ENCODE measurements at regions not wholly inside any gene's neighbourhood (a gene's known extent, or its start where the extent isn't known, plus 50 kb on each side); places are given as distances from the start of the nearest gene placed in this dataset.
"Not testable (repeated sequence)": the region's sequence is repeated elsewhere in the genome, so short reads cannot be mapped to it uniquely, and the experiment has no call there.

- WGBS, 2 donors, result 95% methylated on average over 2 of the region's 2 CpGs
- TF ChIP-seq POLR2A (IDR thresholded peaks at IDR 0.05), result no peak
- TF ChIP-seq CTCF (IDR thresholded peaks at IDR 0.05), result no peak
- TF ChIP-seq EP300 (IDR thresholded peaks at IDR 0.05), result no peak
- TF ChIP-seq POLR2AphosphoS5 (IDR thresholded peaks at IDR 0.05), result no peak
- ATAC-seq (ENCODE audit: low FRiP score in 2 of 2), result no peak
Measured at GRCh38 chr4:134848681-134849080, 647.1 kb upstream of the PABPC4L start.

GRCh38 chr4:134830741-134831140, 629.2 kb upstream of the PABPC4L start:
- not testable (repeated sequence) for DNase-seq; H3K9me3 ChIP-seq; H3K4me1 ChIP-seq; H3K36me3 ChIP-seq; ATAC-seq (ENCODE audit: low FRiP score in 2 of 2); H3K27ac ChIP-seq; H3K27me3 ChIP-seq; H3K4me3 ChIP-seq
- WGBS, 2 donors, result 94 to 95% methylated on average over 7 of the region's 7 CpGs

More at GRCh38 chr4:134848681-134849080, 647.1 kb upstream of the PABPC4L start:
- Histone ChIP-seq H3K4me1 (no peaks in the 10 kb centered on the region), H3K27ac (no peak overlapping the region), H3K4me3 (no peak overlapping the region), H3K36me3 (no peaks in the 10 kb centered on the region), H3K27me3 (no peaks in the 10 kb centered on the region), H3K9me3 (no peaks in the 10 kb centered on the region)
- no peak for DNase-seq

GRCh38 chr4:134812611-134813010, 611.0 kb upstream of the PABPC4L start:
- H3K4me3 ChIP-seq, result no peak overlapping the region
- no peaks in the 10 kb centered on the region for H3K36me3 ChIP-seq
- TF ChIP-seq POLR2AphosphoS5 (IDR thresholded peaks at IDR 0.05) (no peak), CTCF (IDR thresholded peaks at IDR 0.05) (no peak), EP300 (IDR thresholded peaks at IDR 0.05) (no peak)
- WGBS, 2 donors, result 80 to 84% methylated on average over 3 of the region's 3 CpGs
- H3K9me3 ChIP-seq, result peaks cover 0 to 7% (median 3%) of the 10 kb centered on the region in 4 donors
- no peaks in the 10 kb centered on the region for H3K4me1 ChIP-seq
- no peaks in the 10 kb centered on the region for H3K27me3 ChIP-seq
- DNase-seq (no peak), ATAC-seq (ENCODE audit: low FRiP score in 2 of 2) (no peak)
- no peak overlapping the region for H3K27ac ChIP-seq

GRCh38 chr4:134807231-134807745, 605.7 kb upstream of the PABPC4L start:
- Histone ChIP-seq H3K4me3 (no peak overlapping the region), H3K27me3 (no peaks in the 10 kb centered on the region), H3K4me1 (no peaks in the 10 kb centered on the region), H3K27ac (no peak overlapping the region), H3K36me3 (no peaks in the 10 kb centered on the region), H3K9me3 (no peaks in the 10 kb centered on the region)
- TF ChIP-seq EP300 (IDR thresholded peaks at IDR 0.05), result no peak
- TF ChIP-seq POLR2AphosphoS5 (IDR thresholded peaks at IDR 0.05), result no peak
- no peak for TF ChIP-seq POLR2A (IDR thresholded peaks at IDR 0.05)
- no peak for TF ChIP-seq CTCF (IDR thresholded peaks at IDR 0.05)
- WGBS, 2 donors, result 36 to 48% methylated on average over 3 of the region's 3 CpGs
- no peak for ATAC-seq (ENCODE audit: low FRiP score in 2 of 2)
- DNase-seq, result no peak

- no peak overlapping the region for H3K27ac ChIP-seq
- no peaks in the 10 kb centered on the region for H3K27me3 ChIP-seq
- no peaks in the 10 kb centered on the region for H3K36me3 ChIP-seq
- no peak overlapping the region for H3K4me3 ChIP-seq
- TF ChIP-seq POLR2AphosphoS5 (IDR thresholded peaks at IDR 0.05) (no peak), POLR2A (IDR thresholded peaks at IDR 0.05) (no peak), CTCF (IDR thresholded peaks at IDR 0.05) (no peak), EP300 (IDR thresholded peaks at IDR 0.05) (no peak)
- DNase-seq, result no peak
- 89 to 93% methylated on average over 1 of the region's 1 CpG for WGBS, 2 donors
- no peaks in the 10 kb centered on the region for H3K4me1 ChIP-seq
- ATAC-seq (ENCODE audit: low FRiP score in 2 of 2), result no peak
- no peaks in the 10 kb centered on the region for H3K9me3 ChIP-seq
Measured at GRCh38 chr4:134798573-134798972, 597.0 kb upstream of the PABPC4L start.

All from upper lobe of left lung (tissue), 6 donors.